WTC11 (cell line): ENCODE measurements at regions not wholly inside any gene's neighbourhood (a gene's known extent, or its start where the extent isn't known, plus 50 kb on each side); places are given as distances from the start of the nearest gene placed in this dataset.
"Not testable (repeated sequence)": the region's sequence is repeated elsewhere in the genome, so short reads cannot be mapped to it uniquely, and the experiment has no call there.

ENCODE experiments used
- ATAC-seq: fragments of 200-7000 bp; cut with Tn5 transposase; 2 replicates; pipeline ENCODE4 v1.10.0; 2021; ENCODE audit warnings: mild to moderate bottlenecking, moderate library complexity
- CTCF ChIA-PET: fragments of 300-600 bp; sonication (Branson Sonifier 250); formaldehyde crosslinking; loops from one replicate; lab custom pipeline; 2021; ENCODE audit warnings: antibody characterized with exemption; lab: Charles Lee
- POLR2A ChIA-PET: fragments of 350-600 bp; sonication (Branson Sonifier 250); formaldehyde crosslinking; loops from one replicate; lab custom pipeline; 2021; ENCODE audit warnings: antibody characterized with exemption; lab: Charles Lee
- DNase-seq: peaks from one replicate; pipeline ENCODE4 v3.0.0; 2021; ENCODE audit warnings: low spot score
- H3K27ac Mint-ChIP-seq: 2 replicates; pipeline ENCODE4 v1.8.0; 2021; ENCODE audit warnings: mixed read lengths
- H3K27me3 Mint-ChIP-seq: 2 replicates; pipeline ENCODE4 v1.8.0; 2021; ENCODE audit warnings: low read depth, mild to moderate bottlenecking, moderate library complexity, mixed read lengths
- H3K36me3 Mint-ChIP-seq: 2 replicates; pipeline ENCODE4 v1.8.0; 2021; ENCODE audit warnings: mixed read lengths
- H3K4me1 Mint-ChIP-seq: 2 replicates; pipeline ENCODE4 v1.8.0; 2022; ENCODE audit warnings: mixed read lengths
- H3K4me3 Mint-ChIP-seq: 2 replicates; pipeline ENCODE4 v1.8.0; 2021; ENCODE audit warnings: mild to moderate bottlenecking, moderate library complexity, mixed read lengths
- H3K9me3 Mint-ChIP-seq: 2 replicates; pipeline ENCODE4 v1.8.0; 2021; ENCODE audit warnings: mixed read lengths
- AFF4 ChIP-seq: sonication (generic); formaldehyde crosslinking; IDR thresholded peaks from 2 replicates; pipeline ENCODE4 v1.8.1; 2023; ENCODE audit warnings: mild to moderate bottlenecking, missing genetic modification reagents, borderline replicate concordance
- ATF1 ChIP-seq: sonication (generic); formaldehyde crosslinking; IDR thresholded peaks from 2 replicates; pipeline ENCODE4 v1.8.1; 2023; ENCODE audit warnings: mild to moderate bottlenecking, moderate library complexity, missing genetic modification reagents
- CREM ChIP-seq: sonication (generic); formaldehyde crosslinking; IDR thresholded peaks from 2 replicates; pipeline ENCODE4 v1.8.1; 2022; ENCODE audit warnings: mild to moderate bottlenecking, missing genetic modification reagents, moderate library complexity
- FOXJ3 ChIP-seq: sonication (generic); formaldehyde crosslinking; IDR thresholded peaks from 2 replicates; pipeline ENCODE4 v1.9.0; 2021; ENCODE audit warnings: missing genetic modification reagents, mild to moderate bottlenecking, borderline replicate concordance
- JAZF1 ChIP-seq: fragments of 250-450 bp; sonication (Bioruptor Pico); IDR thresholded peaks from 2 replicates; pipeline ENCODE4 v1.9.0; 2021; ENCODE audit warnings: moderate library complexity, mild to moderate bottlenecking, inconsistent platforms
- JUN ChIP-seq: sonication (generic); formaldehyde crosslinking; IDR thresholded peaks from 2 replicates; pipeline ENCODE4 v1.8.0; 2023; ENCODE audit warnings: mild to moderate bottlenecking, missing genetic modification reagents
- MXD4 ChIP-seq: fragments of 250-450 bp; sonication (Bioruptor Pico); IDR thresholded peaks from 2 replicates; pipeline ENCODE4 v1.8.0; 2021; ENCODE audit warnings: mild to moderate bottlenecking, moderate library complexity, borderline replicate concordance
- SMAD4 ChIP-seq: sonication (generic); formaldehyde crosslinking; IDR thresholded peaks from 2 replicates; pipeline ENCODE4 v1.8.0; 2022; ENCODE audit warnings: mild to moderate bottlenecking, missing genetic modification reagents
- ZMAT4 ChIP-seq: fragments of 250-450 bp; sonication (Bioruptor Pico); IDR thresholded peaks from 2 replicates; pipeline ENCODE4 v1.9.0; 2021; ENCODE audit warnings: mild to moderate bottlenecking
- ZNF219 ChIP-seq: sonication (generic); formaldehyde crosslinking; IDR thresholded peaks from 2 replicates; pipeline ENCODE4 v1.8.0; 2023; ENCODE audit warnings: missing genetic modification reagents, mild to moderate bottlenecking, borderline replicate concordance
- ZNF317 ChIP-seq: sonication (generic); formaldehyde crosslinking; IDR thresholded peaks from 2 replicates; pipeline ENCODE4 v1.8.1; 2023; ENCODE audit warnings: low read depth, mild to moderate bottlenecking, moderate library complexity, missing genetic modification reagents, borderline replicate concordance
- ZNF512 ChIP-seq: sonication (generic); formaldehyde crosslinking; IDR thresholded peaks from 2 replicates; pipeline ENCODE4 v1.8.1; 2022; ENCODE audit warnings: missing genetic modification reagents, borderline replicate concordance
- ZNF532 ChIP-seq: fragments of 250-450 bp; sonication (Bioruptor Pico); IDR thresholded peaks from 2 replicates; pipeline ENCODE4 v1.9.0; 2021; ENCODE audit warnings: mild to moderate bottlenecking, borderline replicate concordance
- TF ChIP-seq, protein P1 (sequence below): fragments of 250-450 bp; sonication (Bioruptor Pico); IDR thresholded peaks from 2 replicates; pipeline ENCODE4 v2.1.2; 2022; ENCODE audit warnings: mild to moderate bottlenecking, moderate library complexity
- TF ChIP-seq, protein P2 (sequence below): fragments of 250-450 bp; sonication (Bioruptor Pico); IDR thresholded peaks from 2 replicates; pipeline ENCODE4 v1.9.0; 2021; ENCODE audit warnings: moderate library complexity, mild to moderate bottlenecking, inconsistent platforms, borderline replicate concordance

GRCh38 chrX:50996930-50997329 lies 86.4 kb downstream of the BMP15 start:
- TF ChIP-seq AFF4, result no peak
- no peak for TF ChIP-seq ZMAT4 (CRISPR knock-in tag)
- no peak for TF ChIP-seq ZNF317 (CRISPR knock-in tag)
- TF ChIP-seq JAZF1 (CRISPR knock-in tag), result no peak
- no peak for TF ChIP-seq ZNF532 (CRISPR knock-in tag)
- no peak for TF ChIP-seq MXD4 (CRISPR knock-in tag)
- no peak for TF ChIP-seq ATF1 (CRISPR knock-in tag)
- Mint-ChIP-seq H3K4me3 (no peak overlapping the region), H3K27me3 (no peaks in the 10 kb centered on the region), H3K4me1 (peaks cover 12% of the 10 kb centered on the region), H3K27ac (no peak overlapping the region), H3K36me3 (no peaks in the 10 kb centered on the region), H3K9me3 (no peaks in the 10 kb centered on the region)
- CTCF ChIA-PET, result interaction anchor here (1.1 to 1.6 kb wide), 6 partner anchors 9 to 464 kb away, joined by 3 to 9 read pairs (median 4); no protein-coding TSS in a partner anchor
- DNase-seq, result peak; percentile 22
- POLR2A ChIA-PET, result no interaction called here
- ATAC-seq, result peak; percentile 84

DNA sequence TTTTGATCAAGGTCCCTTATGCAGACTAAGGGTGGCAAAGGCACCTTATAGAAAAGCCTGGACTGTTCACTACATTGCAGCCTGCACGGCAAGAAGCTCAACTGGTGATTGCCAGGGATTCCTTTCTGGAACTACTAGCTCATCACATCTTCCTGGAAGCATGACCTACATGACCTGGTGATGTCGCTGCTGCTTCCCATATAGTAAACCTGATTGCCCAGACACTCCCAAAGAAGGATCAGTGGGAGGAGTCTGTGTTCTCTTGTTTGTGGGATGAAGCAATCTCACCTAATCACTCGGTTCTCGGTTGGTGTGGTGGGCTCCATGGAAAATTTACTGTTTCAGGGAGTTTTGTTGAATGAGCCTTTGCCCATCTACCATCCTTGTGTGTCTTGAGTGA lies 89.8 kb downstream of the BMP15 start:
- DNase-seq, POLR2A ChIA-PET, H3K9me3 Mint-ChIP-seq, H3K4me1 Mint-ChIP-seq, H3K27me3 Mint-ChIP-seq, H3K4me3 Mint-ChIP-seq, CTCF ChIA-PET, H3K36me3 Mint-ChIP-seq, H3K27ac Mint-ChIP-seq: not testable (repeated sequence)
- peak; percentile 53 for ATAC-seq

DNA sequence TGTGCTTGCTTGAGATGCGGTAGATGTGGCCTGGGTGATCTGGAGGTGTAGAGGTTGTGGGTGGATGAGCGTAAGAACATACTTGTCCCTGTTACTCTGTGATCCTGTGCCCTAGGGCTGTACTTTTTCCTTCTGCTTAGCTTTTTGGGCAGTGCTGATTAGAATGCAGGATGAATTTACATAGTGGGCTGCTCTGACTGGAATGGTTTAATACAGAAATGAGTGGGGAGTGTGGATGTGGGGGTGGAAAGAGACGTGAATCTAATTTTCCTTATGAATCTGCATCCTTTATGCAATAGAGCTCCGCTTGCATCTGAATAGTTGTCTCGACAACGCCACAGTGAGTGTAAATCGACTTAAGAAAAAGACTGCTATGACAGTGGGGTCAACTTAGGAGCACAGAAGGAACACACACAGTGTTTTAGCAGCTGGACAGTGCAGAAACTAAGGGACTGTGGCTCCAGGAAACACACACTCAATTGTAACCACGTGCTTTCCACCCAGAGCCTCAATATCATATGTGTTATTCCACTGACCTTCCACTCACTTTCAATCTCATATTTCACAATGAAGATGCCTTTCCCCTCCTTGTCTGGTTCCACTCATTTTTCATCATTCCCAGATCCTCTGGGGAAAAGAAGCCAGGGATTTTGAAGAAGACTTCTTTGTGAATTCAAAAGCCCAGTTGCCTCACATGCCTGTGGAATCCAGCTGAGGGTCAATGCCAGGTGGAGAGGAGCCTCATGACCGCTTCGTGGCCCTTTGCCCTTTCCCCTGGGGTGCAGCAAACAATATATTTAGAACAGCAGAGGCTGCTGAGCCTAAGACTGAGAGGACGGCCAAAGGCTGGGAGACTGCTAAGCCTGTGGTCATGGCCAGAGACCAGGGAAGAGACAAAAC lies 91.4 kb downstream of the BMP15 start:
- H3K4me3 Mint-ChIP-seq, POLR2A ChIA-PET, H3K4me1 Mint-ChIP-seq, ATAC-seq, CTCF ChIA-PET, H3K36me3 Mint-ChIP-seq, H3K9me3 Mint-ChIP-seq, H3K27ac Mint-ChIP-seq, DNase-seq, H3K27me3 Mint-ChIP-seq: not testable (repeated sequence)

DNA sequence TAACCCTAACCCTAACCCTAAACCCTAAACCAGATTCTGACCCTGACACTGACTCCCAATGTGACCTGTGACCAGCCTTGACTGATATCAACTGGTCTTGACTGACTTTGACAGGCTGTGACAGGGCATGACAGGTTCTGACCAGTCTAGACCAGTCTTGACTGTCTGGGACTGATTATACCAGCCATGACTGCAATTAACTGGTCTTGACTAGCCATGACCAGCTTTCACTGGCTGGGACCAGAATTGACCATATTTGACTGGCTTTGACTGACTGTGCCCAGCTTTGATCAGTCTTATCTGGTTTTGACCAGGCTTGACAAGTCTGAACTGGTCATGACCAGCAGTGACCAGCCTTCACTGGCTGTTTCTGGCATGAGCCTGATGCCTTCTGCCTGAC lies 95.5 kb downstream of the BMP15 start:
- H3K27ac Mint-ChIP-seq, result no peak overlapping the region
- H3K27me3 Mint-ChIP-seq, result no peaks in the 10 kb centered on the region
- ChIA-PET CTCF (no interaction called here), POLR2A (no interaction called here)
- ATAC-seq (no peak), DNase-seq (peak; percentile 11)
- H3K4me1 Mint-ChIP-seq, result peaks cover 6% of the 10 kb centered on the region
- no peaks in the 10 kb centered on the region for H3K9me3 Mint-ChIP-seq
- H3K36me3 Mint-ChIP-seq, result no peaks in the 10 kb centered on the region
- no peak overlapping the region for H3K4me3 Mint-ChIP-seq
- TF ChIP-seq ZNF219 (CRISPR knock-in tag) (no peak), ZNF512 (CRISPR knock-in tag) (no peak), SMAD4 (CRISPR knock-in tag) (no peak), JUN (no peak), FOXJ3 (CRISPR knock-in tag) (no peak), CREM (CRISPR knock-in tag) (no peak)
- TF ChIP-seq, protein P1, sequence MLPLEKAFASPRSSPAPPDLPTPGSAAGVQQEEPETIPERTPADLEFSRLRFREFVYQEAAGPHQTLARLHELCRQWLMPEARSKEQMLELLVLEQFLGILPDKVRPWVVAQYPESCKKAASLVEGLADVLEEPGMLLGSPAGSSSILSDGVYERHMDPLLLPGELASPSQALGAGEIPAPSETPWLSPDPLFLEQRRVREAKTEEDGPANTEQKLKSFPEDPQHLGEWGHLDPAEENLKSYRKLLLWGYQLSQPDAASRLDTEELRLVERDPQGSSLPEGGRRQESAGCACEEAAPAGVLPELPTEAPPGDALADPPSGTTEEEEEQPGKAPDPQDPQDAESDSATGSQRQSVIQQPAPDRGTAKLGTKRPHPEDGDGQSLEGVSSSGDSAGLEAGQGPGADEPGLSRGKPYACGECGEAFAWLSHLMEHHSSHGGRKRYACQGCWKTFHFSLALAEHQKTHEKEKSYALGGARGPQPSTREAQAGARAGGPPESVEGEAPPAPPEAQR (CRISPR knock-in tag), result no peak
- TF ChIP-seq, protein P2, sequence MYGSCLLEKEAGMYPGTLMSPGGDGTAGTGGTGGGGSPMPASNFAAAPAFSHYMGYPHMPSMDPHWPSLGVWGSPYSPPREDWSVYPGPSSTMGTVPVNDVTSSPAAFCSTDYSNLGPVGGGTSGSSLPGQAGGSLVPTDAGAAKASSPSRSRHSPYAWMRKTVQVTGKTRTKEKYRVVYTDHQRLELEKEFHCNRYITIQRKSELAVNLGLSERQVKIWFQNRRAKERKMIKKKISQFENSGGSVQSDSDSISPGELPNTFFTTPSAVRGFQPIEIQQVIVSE (CRISPR knock-in tag), result no peak
